LNCAP (cell line): ENCODE measurements at regions not wholly inside any gene's neighbourhood (a gene's known extent, or its start where the extent isn't known, plus 50 kb on each side); places are given as distances from the start of the nearest gene placed in this dataset.

ENCODE experiments used
- CTCF ChIP-seq: fragments of 450-650 bp; IDR thresholded peaks from 2 replicates; pipeline ENCODE4 v1.5.1; 2017; ENCODE audit warnings: mild to moderate bottlenecking

- no peak for TF ChIP-seq CTCF
Measured at GRCh38 chr10:130652964-130653578, 516.9 kb downstream of the GLRX3 start.

DNA sequence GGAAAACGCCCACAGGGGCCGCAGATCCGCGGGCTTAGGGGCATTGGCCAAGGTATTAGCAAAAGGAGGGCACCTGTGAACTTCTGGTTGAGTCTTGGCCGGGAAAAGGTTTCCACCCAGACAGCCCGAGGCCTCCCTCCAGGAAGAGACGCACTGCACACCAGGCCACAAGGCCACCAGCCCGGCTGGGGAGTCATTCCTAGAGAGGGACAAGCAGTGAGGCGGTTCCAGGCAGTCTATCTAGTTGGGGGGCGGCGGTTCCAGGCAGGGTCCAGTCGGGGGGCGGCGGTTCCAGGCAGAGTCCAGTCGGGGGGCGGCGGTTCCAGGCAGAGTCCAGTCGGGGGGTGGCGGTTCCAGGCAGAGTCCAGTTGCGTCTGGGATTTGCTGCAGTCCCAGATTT is 518.5 kb downstream of the GLRX3 start:
- TF ChIP-seq CTCF: no peak

DNA sequence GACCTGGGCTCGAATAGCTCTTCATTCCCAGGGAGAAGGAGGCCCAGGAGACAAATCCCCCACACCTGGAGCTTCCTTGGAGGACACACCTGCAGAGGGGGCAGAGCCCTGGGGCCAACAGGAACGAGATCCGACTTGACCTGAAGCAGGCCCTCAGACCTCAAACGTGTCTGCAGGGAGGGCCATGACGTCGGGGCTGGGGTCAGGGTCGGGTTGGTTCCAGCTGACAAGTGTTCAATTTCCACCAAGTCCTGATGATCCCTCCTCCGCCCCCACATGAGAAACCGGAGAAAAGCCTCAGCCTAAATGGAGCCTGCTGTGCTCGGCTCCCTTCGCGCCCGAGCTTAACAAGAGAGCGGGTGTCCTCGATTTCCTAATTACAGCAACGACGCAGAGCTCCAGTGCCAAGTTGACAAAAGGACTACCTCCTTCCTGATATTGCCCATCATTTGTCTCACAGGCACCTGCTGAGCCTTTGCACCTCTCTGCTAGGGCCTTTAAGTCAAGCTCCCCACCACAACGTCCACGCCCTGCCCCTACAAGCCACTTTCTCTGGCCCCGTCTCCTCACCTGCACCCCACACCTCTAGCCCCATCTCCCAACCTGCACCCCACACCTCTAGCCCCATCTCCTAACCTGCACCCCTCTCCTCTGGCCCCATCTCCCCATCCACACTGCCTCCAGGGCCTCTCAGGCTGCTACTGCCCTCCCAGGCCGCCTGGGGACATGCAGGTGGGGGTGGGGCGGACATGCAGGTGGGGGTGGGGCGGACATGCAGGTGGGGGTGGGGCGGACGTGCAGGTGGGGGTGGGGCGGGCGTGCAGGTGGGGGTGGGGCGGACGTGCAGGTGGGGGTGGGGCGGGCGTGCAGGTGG is 519.4 kb downstream of the GLRX3 start:
- no peak for TF ChIP-seq CTCF

GRCh38 chr10:130656187-130656575 is 520.0 kb downstream of the GLRX3 start:
- TF ChIP-seq CTCF: no peak

- no peak for TF ChIP-seq CTCF
Measured at GRCh38 chr10:130656582-130657133, 520.5 kb downstream of the GLRX3 start.

DNA sequence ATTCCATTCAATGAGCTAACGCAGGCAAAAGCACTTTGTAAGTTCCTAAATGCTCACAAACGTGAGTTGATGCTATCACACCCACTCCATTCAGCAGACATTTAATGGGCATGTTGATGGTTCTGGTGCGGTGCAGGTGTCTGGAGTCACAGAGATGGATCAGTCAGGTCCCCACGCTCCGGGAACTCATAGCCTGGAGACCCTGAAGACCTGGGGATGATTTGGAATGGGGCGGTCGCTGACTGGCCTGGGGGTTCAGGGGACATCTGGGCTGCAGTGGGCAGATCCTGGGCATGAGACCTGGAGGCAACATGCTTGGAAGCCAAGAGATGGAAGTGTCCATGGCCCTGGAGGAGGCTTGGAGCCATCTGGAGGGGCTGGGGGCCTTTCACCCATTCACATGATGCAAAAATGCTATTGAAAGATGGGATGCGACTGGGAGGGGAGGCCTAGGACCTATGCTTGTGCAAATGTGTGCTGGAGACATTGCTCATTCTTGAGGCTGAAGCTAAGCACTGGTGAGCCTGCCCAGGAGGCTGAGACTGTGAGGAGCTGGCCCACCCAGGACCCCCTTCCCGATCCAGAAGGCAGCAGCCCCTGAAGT is 522.6 kb downstream of the GLRX3 start:
- TF ChIP-seq CTCF: no peak

DNA sequence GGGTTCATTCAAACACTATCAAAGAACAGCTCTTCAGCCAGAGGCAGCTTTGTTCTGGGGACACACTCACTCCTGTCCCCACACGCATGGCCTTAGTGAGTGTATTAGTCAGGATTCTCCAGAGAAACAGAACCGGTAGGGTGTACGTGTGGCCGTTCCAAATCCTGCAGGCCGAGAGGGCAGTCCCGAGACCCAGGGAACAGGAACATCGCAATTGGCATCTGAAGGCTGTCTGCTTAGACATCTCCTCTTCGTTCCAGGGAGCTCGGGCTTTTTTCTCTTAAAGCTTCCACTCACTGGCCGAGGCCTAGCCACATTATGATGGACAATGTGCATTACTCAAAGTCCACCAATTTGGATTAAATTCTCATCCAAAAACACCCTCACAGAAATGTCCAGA is 523.3 kb downstream of the GLRX3 start:
- no peak for TF ChIP-seq CTCF
